ENCODE measurements at regions not wholly inside any gene's neighbourhood (a gene's known extent, or its start where the extent isn't known, plus 50 kb on each side); places are given as distances from the start of the nearest gene placed in this dataset.

DNA sequence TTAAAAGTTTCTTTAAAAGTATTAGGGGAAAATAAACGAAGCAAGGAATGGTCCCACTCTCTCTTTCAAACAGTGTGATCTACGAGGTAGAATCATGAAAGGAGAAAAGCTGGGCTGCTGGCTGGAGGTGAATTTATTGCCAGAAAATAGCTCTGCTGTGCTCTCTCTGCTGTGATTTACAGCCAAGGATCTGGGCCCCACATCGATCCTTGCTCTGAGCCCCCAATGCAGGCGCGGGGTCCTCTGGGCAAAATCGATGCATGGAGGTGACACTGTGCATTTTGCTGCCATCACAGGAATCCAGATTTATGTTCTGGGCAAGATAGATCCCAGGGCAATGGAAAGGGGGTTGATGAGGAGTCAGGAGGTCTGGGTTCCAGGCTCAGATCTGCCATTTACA, 91.0 kb upstream of the GPR26 start:
- DNase-seq, result no peak

DNA sequence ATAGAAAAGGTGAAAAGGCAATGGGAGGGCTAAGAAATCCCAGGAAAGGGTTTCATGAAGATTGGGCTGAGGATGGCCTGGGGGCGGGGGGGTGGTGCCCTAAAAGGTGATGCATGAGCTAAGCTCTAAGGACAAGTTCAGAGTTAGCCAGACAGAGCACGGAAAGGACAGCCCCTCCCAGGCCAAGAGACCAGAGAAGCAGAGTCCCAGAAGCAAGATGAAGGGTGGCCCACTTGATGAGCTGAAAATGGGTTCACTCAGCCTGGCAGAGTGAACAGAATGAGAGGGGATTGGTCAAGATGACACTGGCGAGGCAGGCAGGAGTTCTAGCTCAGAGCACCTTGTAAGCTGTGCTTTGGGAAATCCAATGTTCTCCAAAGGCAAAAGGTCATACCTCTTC, 89.4 kb upstream of the GPR26 start:
- no peak for DNase-seq

DNA sequence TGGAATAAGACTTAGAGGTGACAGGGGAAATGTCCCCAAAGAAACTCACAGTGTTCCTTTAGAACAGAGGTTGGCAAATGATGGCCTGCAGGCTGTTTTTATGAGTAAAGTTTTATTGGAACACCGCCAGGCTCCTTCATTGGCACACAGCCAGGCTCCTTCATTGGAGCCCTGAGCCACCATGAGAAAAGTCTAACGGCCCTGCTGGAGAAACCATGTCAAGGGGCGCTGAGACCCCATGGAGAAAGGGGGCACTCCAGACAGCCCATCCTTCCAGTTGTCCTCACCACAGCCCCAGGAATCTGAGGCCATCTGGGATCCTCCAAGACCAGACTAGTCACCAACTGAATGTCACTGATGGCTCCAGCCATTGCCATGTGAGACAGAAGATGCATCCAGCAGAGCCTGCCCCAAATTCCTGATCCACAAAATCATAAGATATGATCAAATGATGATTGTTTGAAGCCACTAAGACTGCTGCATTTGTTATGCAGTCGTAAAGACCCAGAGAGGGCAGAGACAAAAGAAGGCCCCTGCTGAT, 88.2 kb upstream of the GPR26 start:
- DNase-seq, result no peak

DNA sequence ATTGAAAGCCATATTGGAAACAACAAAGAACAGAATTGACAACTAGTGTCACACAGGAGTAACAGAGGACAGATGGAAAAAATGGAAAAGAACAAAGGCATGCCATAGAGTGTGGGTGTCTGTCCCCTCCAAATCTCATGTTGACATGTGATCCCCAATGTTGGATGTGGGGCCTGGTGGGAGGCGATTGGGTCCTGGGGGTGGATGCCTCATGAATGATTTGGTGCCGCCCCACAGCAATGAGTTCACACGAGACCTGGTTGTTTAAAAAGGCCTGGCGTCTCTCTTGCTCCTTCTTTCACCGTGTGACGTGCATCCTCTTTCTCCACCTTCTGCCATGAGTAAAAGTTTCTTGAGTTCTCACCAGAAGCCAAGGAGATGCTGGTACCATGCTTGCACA, 87.4 kb upstream of the GPR26 start:
- no peak for DNase-seq

DNA sequence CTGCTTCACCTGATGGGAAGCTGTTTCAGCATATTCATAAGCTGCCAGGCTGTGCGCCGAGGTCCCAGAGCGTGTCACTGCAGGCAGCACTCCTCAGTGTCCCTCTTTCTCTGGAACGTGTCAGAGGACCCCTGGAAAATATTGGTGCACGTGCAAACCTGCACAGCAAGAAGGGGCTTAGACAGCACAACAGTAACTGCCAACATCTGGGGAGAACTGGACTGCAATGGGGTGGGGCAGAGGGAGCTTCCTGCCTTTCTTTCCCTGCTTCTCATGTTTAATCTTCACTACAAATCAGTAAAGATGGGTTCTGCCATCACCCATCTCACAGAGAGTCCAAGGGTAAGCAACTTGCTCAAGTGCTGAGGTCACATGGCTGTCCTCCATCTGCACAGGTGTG, 86.5 kb upstream of the GPR26 start:
- DNase-seq, result no peak

DNA sequence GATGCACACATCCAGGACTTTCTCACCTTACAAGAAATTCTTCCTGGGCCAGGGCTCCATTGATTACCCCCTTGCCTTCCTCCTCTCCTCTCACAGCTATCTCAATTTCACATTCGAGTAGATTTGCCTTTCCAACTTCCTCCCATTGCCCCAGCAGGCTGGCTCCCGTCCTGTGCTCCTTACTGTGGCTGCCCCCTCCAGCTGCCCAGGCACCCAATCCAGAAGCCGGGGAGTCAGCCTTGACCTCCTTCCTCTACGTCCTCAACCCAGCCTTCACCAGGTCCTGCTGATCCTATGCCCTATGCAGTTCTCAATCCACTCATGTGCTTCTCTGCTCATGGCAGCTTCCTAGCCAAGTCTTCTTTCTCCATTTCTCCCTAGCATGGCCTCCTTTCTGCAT, 85.7 kb upstream of the GPR26 start:
- no peak for DNase-seq

DNA sequence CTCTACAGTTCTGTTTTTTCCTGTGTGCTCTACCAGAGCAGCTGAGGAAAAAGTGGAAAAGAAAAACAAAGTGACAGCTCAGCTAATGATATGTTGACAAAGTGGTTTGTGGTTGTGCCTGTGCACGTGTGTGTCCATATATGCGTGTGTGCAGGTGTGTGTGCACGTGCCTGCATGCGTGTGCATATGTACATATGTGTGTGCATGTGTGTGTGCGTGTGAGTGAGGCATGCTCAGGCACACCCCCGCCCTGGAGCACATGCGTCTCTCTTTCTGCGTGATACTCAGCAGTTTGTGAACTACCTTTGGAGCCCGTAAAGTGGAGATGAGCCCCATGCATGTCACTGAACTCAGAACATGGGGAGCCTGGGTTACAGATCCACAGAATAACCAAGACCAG, 84.5 kb upstream of the GPR26 start:
- DNase-seq, result no peak

DNA sequence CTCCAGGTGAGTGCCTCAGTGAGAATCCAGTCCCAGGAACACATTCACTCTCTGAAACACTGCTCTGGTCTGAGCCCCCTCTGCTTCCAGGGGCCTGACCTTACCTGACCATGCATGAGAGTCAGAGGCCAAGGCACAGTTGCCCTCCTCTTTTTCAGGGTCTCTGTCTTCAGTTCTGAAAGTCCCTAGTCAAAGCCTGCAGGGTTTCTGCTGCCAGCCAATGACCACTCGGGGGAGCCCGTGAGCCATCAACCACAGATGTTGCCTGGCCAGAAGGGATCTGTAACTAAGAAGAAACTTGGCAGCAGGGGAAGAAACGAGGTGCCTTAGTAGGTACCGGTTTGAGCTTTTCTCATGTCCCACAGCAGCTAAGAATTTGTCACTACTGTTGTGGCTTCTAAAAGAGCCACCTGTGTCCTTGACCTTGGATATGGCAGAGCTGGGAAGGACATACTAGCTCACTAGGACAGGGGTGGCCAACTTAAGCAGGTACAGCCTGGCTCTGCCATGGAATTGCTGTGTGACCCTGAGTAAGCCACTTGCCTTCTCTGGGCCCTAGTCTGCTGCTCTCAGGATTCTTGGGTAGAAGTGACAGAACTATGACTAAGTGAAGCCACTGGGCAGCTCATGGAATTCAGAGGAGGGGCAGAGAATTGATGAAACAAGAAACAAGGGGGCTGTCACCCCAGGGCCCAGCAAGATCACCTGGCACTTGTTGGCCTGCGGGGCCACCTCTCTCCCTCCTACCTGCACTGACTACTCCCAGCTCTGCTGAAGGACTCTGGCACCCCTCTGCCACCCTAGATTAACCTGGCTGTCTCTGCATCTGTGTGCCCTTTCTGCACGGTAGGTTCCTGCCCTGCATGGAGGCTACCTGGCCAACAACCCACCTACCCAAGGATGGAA, 83.8 kb upstream of the GPR26 start:
- peak; percentile 75 for DNase-seq

DNA sequence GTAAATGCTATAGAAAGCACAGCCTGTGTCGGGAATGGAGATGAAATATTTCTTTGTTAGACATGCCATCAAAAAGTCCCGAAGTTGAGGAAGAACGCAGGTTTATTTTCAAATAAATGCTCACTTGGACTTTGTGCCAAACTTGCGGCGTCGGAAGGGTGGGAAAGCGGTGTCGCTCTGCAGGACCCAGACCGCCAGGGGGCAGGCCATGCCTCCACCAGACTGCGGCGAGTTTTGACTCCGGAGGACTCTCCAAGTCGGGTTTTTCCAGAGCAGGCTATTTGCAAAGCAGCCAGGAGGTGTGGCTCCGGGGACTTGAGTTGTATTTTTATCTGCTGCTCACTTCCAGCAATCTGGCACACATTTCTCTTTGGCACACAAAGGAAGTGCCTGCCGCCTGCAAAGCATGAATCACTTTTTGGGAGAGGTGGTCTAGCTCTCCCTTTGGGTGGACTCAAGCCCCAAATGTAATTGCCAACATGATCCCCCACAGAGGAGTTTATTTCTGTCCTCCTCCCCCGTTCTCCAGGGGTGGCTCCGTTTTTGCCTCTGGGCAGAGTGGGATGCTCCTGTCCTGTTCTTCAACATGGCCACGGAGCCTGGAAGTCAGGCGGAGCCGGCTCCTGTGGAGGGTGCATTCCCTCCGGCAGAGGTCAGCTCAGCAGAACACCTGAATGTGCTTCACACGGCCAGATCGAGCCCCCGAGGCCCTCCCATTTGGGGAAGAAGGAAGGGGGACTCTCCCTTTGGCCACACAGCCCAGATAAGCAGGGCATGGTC, 82.3 kb upstream of the GPR26 start:
- DNase-seq, result peak; percentile 75

DNA sequence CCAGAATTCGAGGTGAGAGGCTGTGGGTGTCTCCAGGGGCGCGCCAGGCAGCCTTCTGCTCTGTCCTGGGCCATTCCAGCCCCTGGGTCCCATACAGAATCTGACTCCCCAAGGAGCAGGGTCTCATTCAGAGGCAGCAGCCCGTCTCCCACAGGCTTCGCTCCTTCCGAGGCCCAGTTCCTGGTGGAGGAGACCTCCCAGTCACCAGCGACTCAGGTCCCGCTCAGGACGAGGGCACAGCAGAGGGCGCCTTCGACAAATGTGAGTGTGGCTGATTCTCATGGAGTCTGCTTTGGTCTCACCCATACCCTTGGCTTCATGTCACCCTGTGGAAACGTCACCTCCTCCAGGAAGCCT, 81.8 kb upstream of the GPR26 start:
- DNase-seq, result no peak

DNA sequence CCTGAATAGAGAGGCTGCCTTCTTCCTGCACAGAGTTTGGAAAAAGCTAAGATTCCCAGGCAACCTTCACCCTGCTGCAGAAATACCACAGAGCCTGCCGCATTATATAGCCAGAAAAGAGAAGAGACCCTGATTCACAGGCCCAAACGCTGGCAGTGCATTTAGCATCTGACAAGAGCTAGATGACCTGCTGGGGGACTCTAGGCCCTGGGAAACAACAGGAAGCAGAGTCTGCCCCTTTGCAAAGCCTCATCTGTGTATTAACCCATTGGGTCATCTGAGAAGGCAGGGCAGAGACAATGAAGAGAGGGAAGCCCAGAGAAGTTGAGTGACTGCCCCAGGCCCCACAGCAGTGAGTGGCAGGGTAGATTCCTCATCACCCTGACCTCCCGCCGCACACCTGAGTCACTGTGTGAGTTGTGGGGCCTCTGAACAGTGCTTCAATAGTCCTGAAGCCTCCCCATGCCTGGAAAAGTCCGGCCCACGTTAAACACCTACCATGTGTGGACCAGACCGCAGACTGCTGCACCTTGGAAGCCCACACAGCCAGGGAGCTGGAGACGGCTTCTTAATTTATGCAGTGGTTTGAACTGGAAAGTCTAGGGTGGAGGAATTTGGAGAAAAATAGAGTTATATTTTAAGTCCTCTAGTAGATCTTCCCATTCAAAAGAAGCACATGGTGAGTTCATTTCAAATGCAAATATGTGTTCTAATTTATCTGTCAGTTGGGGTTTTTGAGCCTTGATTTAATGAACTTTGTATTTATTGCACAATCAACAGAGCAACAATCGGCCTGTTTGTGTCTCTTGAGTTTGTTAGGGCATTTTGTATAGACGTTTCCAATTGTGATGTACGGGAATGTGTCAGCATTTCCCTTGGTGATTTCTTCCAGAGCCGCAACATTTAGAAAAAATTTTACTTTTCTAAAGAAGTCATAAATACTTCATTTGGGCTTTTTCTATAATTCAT, 80.4 kb upstream of the GPR26 start:
- DNase-seq, result no peak

DNA sequence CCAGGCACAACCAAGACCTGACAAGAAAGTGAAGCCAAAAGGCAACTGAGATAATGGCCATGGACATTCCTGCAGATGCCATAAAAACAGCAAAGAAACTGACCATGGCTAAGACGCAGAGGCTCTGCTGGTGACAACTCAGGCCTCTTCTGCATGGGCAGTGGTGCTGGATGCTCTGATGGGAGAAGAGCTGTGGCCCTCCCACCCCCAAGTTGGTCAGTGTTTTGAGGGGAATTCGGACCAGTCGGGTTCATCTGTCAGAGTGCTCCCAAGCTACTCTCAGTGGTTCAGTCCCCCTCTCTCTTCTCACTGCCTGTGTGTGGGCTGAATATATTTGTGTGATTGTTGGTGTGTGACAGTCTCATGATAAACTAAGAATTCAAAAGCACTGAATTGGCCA, 79.0 kb upstream of the GPR26 start:
- DNase-seq, result no peak

DNA sequence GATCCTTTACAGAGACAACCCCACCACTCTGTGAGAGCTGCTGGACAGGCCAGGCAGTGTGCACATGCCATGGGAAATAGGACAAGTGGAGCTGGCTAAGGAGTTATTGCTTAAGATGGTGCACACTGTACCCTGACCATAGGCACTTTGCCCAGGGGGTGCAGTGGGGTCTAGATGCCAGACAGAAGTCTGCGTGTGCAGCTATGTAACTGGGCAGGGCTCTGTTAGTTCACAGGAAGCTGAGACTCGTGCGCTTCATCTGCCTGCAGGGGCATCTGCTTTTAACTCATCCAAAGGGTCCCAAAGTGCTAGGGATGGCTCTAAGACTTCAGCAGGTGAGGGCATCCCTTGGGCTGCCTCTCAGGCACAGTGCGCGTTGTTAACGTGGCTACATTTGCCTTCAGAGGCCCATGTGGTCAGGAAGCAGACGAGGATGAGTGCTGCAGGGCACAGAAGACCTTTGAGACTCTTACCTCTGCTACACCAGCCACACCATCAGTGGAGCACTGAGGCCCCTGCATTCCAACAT, 77.7 kb upstream of the GPR26 start:
- DNase-seq, result no peak

DNA sequence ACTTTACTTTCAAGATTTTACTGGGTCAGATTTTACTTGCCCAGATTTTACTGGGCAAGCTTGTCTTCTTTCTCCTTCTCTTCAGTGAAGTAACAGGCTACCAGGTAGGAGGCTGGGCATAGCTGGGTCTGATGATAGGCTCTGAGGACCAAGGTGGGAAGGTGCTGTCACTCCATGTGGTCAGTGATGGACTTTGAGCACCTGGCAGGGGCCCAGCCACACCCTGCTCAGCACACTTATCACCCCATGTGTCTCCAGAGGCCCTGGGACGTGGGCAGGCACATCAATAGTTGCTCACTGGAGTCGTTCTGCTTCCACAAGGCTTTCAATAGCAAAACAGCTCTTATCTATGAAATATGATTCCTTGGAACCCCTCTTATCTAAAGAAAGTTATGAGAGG, 70.5 kb upstream of the GPR26 start:
- no peak for DNase-seq

DNA sequence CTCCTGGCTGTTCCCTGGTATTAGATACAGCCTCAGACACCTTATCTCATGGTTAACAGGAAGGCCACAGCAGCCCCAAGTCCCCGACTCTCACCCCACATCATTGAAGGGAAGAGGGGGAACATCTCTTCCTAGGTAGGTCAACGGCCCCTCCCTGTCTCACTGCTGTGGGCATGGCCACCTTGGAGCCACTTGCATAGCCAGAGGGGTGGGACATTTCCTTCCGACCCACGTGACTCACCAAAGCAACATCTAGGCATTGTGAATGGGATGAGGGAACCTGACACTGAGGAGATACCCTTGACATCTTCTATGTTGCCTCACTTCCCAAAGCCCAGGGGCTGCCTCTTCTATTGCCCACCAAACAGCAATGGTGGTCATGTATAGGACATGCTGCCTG, 68.5 kb upstream of the GPR26 start:
- no peak for DNase-seq

DNA sequence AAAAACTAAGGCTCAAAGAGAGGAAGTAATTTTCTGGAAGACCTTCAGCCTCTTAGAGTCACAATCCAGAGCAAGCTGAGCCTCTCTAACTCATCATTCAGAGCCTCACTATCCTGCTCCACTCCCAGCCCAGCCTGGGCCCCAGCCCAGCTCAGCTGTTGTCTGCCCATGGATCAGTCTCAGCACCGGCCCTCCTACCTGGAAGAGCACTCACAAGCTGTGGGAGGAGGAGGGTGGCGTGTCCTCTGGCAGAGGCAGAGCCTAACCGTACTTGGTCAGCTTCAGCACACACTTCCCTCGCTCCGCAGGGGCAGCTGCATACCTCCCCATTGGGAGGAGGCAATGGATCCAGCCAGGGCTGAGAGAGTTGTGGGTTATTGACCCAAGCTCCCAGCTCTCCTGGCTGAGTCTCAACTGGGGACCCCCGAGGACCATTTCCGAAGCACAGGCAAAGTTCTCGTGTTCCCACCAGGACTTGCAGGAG, 66.7 kb upstream of the GPR26 start:
- DNase-seq, result no peak

DNA sequence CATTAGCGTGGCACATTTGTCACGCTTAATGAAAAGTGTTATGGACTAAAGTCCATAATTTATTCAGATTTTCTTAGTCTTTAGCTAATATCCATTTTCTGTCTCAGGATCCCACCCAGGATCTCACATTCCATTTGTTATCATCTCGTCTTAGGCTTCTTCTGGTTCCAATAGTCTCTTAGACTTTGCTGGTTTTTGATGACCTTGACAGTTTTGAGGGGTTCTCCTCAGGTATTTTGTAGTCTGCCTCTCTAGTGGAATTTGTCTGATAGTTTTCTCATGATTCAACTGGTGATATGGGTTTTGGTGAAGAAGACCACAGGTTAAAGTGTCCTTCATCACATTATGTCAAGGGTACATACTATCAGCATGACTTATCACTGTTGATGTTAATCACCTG, 66.0 kb upstream of the GPR26 start:
- DNase-seq, result no peak

DNA sequence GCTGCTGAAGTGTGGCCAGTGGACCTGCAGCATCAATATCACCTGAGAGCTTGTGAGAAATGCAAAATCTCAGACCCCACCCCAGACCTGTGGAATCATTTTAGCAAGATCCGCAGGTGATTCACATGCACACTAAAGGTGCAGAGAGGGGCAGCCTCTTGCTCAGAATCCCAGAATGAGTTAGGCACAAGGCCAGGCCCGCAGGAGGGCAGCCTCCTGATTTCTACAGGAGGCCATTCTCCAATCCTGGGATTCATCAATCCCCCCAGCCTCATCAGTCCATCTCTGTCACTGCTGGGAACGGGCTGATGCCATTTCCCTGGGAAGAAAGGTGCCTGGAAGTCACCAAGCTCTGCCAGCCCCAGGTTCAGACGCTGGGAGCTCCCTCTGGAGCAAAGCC, 63.0 kb upstream of the GPR26 start:
- no peak for DNase-seq

DNA sequence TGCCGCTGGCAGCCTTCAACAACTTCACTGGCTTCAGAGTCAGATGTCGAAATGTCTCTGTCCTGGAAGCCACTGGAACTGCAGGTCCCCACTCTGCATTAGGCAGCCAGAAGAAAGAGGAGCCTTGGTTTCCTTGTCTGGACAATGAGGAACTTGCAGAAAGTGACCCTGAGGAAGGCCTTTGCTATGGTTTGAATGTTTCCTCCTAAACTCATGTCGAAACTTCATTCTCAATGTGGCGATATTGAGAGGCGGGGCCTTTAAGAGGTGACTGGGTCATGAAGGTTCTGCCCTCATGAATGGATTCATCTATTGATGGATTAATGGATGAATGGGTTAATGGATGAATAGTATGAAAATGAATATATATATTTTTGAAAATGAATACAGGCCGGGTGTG, 61.6 kb upstream of the GPR26 start:
- no peak for DNase-seq

DNA sequence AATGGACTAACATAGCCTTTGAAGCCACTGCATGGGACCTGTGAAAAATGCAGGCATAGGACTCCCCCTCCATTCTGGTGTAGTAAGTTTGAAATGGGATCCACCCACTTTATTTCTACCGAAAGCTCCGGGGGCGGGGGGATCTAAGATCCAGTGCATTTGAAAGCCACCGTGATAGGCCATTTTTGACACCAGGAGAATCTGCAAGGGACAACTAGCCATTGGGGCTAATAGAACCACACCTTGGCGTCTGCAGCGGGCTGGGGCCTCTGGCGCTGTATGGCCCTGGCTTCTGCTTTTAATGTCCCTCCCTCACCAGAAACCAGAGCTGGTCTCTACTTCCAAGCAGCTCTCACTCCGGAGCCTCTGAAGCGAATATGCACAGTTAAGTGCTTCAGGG, 60.1 kb upstream of the GPR26 start:
- no peak for DNase-seq

DNA sequence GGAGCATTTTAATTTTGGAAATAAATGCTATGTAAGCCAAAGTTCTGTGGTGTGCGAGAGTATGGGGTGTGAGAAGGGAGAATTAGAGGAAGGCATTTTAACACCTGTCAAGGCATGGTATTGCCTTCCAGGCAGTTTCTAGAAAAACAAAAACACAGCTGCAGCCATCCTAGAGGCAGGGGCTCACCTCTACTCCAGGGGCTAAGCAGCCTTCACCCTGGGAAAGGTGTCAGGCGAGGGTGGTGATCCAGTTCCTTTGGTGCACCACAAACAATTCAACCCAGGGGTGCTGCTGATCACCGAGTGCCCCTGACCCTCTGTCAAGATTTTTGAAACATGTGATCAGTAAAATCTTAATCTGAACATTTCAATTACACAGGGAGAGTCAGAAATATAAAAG, 59.2 kb upstream of the GPR26 start:
- DNase-seq, result no peak

DNA sequence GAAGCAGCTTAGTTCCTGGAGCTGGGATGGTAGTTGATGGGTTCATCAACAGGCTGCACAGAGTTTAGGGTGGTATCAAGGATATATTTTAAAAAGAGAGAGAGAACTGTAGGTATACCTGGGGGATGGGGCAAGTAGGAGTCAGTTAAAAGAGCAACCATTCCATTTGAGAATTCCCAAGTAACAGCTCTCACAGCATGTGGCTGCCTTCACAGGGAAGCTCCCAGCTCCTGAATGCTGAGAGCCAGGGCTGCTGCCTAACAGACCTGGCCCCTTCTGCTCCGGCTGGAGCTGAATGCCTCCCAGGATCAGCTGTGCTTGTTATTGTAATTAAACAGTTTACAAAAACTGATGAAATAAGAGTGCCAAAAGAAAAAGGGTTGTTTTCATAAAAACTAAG, 58.8 kb upstream of the GPR26 start:
- no peak for DNase-seq

All from left kidney (tissue), 1 donor.